Tibial nerve (tissue), 3 donors: ENCODE measurements at regions not wholly inside any gene's neighbourhood (a gene's known extent, or its start where the extent isn't known, plus 50 kb on each side); places are given as distances from the start of the nearest gene placed in this dataset.

Experiments used
- CTCF ChIP-seq, 5 experiments: fragments of 200-600 bp in 3 of 5; fragments of 450-650 bp in 2 of 5; sonication (generic) in 3 of 5; IDR thresholded peaks; one replicate each; pipeline ENCODE4 v1.5.1; 2016 to 2019; ENCODE audit warnings: antibody characterized with exemption in 5 of 5, mild to moderate bottlenecking in 3 of 5, moderate library complexity in 2 of 5
- POLR2A ChIP-seq, 2 donors: fragments of 450-650 bp; IDR thresholded peaks; one replicate each; pipeline ENCODE4 v1.6.1; 2017; ENCODE audit warnings: antibody characterized with exemption in 2 of 2, mild to moderate bottlenecking in 2 of 2, moderate library complexity in 2 of 2

- TF ChIP-seq CTCF (IDR thresholded peaks at IDR 0.05) (no peak), POLR2A (IDR thresholded peaks at IDR 0.05) (no peak)
Measured at GRCh38 chr14:71588028-71588427, 344.2 kb upstream of the RGS6 start.
